GM12892 (cell line): ENCODE measurements at regions not wholly inside any gene's neighbourhood (a gene's known extent, or its start where the extent isn't known, plus 50 kb on each side); places are given as distances from the start of the nearest gene placed in this dataset.

ENCODE experiments used
- POLR2A ChIP-seq: IDR thresholded peaks from 2 replicates; pipeline ENCODE4 v1.6.1; 2011; ENCODE audit warnings: low read depth, low read length, control low read depth
- POLR2AphosphoS5 ChIP-seq: IDR thresholded peaks from 2 replicates; pipeline ENCODE4 v1.6.1; 2011; ENCODE audit warnings: low read depth, low read length, control low read depth

GRCh38 chr20:53819973-53820451 is 226.4 kb upstream of the ZNF217 start:
- TF ChIP-seq POLR2A (no peak), POLR2AphosphoS5 (no peak)
